ENCODE measurements at regions not wholly inside any gene's neighbourhood (a gene's known extent, or its start where the extent isn't known, plus 50 kb on each side); places are given as distances from the start of the nearest gene placed in this dataset.

DNA sequence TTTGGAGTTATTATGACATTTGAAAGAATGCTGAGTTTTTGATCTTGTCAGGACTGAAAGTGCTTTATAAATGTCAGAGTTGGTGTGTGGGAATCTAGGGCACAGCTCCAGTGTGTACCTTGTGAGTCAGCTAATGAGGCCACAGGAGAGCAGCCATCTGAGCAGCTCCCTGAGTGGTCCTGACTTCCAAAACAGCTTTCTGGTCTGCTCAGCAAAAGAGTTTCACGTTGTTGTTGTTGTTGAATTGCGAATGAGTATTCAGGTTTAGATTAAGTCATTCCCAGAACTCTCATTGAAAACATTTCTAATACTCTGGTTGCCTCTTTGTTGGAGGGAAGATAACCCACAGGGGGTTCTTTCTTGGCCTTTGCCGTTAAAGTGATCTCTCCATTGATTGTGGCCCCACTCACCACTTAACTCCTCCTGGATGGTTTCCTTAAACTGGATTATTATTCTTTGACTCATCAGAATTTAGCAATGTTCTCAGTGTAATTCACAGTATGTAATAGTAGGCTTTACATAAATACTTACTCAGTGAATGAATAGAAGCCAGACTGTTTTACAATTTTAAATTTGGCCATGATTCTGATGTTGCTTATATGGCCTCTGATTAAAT, 125.1 kb upstream of the SGCD start:
- H3K36me3 ChIP-seq (ENCODE audit: control insufficient read depth, insufficient read depth, low read length): no peaks in the 10 kb centered on the region
- dilution Hi-C loops (cut with HindIII; ENCODE audit: low sequenced_read_pairs, unreplicated experiment) (no loop called here), intact Hi-C loops (cut with micrococcal nuclease) (loop anchor here (5.0 to 10.0 kb wide), 2 partner anchors 113 to 260 kb away; no protein-coding TSS in a partner anchor), in situ Hi-C loops (cut with MboI; ENCODE audit: low sequenced_read_pairs) (no loop called here)
- peak overlapping the region; percentile 85 for H2BK5ac ChIP-seq (ENCODE audit: low read depth, low read length, poor library complexity, severe bottlenecking)
- H3K27ac ChIP-seq (ENCODE audit: insufficient read depth, low read length): peak overlapping the region; percentile 85
- DNase-seq (peak; percentile 83), ATAC-seq (ENCODE audit: low read depth) (peak; percentile 97)
- POLR2A ChIA-PET (ENCODE audit: unreplicated experiment): interaction anchor here (0.6 kb wide), 1 partner anchor 1310 kb away, joined by 4 read pairs; no protein-coding TSS in a partner anchor
- no peak overlapping the region; the same call in 1 of the 2 replicates for H3K4me3 ChIP-seq (ENCODE audit: insufficient read depth, low read depth, low read length)
- no peaks in the 10 kb centered on the region for H3K79me1 ChIP-seq (ENCODE audit: low read depth in 1 of 2, low read length in 2 of 2)
- no peak overlapping the region for H2AK5ac ChIP-seq (ENCODE audit: low read depth, low read length)
- H2BK15ac ChIP-seq (ENCODE audit: low read depth, low read length): no peak overlapping the region; the same call in 2 of the 3 replicates
- peak overlapping the region; percentile 54; the same call in 1 of the 2 replicates for H3K4ac ChIP-seq (ENCODE audit: low read depth, low read length)
- H3K9ac ChIP-seq (ENCODE audit: low read depth, low read length): peak overlapping the region; percentile 8; the same call in 1 of the 2 replicates
- H3K23ac ChIP-seq (ENCODE audit: low read depth, low read length): peak overlapping the region; percentile 21; the same call in 1 of the 2 replicates
- peaks cover 3% of the 10 kb centered on the region; the same call in 1 of the 2 replicates for H3K9me1 ChIP-seq (ENCODE audit: insufficient read depth, low read length)
- CTCF ChIA-PET: interaction anchor here (0.6 kb wide), 1 partner anchor 469 kb away, joined by 5 read pairs; no protein-coding TSS in a partner anchor
- H4K20me1 ChIP-seq (ENCODE audit: insufficient read depth, low read length): no peaks in the 10 kb centered on the region
- no peak overlapping the region; the same call in 1 of the 2 replicates for H3K56ac ChIP-seq (ENCODE audit: extremely low read depth, insufficient read depth, low read length)
- H3K18ac ChIP-seq (ENCODE audit: low read depth, low read length): peak overlapping the region; percentile 82
- peak overlapping the region; percentile 4 to 23; a peak in 1 of 4 replicates for H4K8ac ChIP-seq (ENCODE audit: low read depth in 2 of 2, low read length in 2 of 2)
- peak overlapping the region; percentile 79 for H3K4me2 ChIP-seq (ENCODE audit: low read depth, low read length)
- WGBS, 2 experiments (ENCODE audit: extremely low coverage in 2 of 2, insufficient read length in 1 of 2): no CpG with 5 or more reads among the region's 3 CpGs
- no peak overlapping the region for H2AFZ ChIP-seq (replicated peaks; ENCODE audit: low read length, poor library complexity)
- no peaks in the 10 kb centered on the region for H3K27me3 ChIP-seq (ENCODE audit: control insufficient read depth, insufficient read depth, low read length)
- peak overlapping the region; percentile 74 for H2BK120ac ChIP-seq (ENCODE audit: low read depth, low read length)
- H2AK9ac ChIP-seq (replicated peaks; ENCODE audit: low read depth, low read length, poor library complexity): no peak overlapping the region
- H3K9me3 ChIP-seq (ENCODE audit: control insufficient read depth, insufficient read depth, low read length): no peaks in the 10 kb centered on the region
- H4K5ac ChIP-seq (ENCODE audit: low read depth, low read length): peak overlapping the region; percentile 71
- peak overlapping the region; percentile 89 for H2BK20ac ChIP-seq (ENCODE audit: low read depth, low read length)
- peaks cover 7% of the 10 kb centered on the region for H3K4me1 ChIP-seq (ENCODE audit: control insufficient read depth, insufficient read depth, low read length)
- no peak overlapping the region for H3K14ac ChIP-seq (replicated peaks; ENCODE audit: low read depth, low read length)
- H4K91ac ChIP-seq (ENCODE audit: insufficient read depth, low read depth, low read length): peak overlapping the region; percentile 78
- no TSS peak for BruUV-seq (replicated peaks)
- TF ChIP-seq, protein P1, sequence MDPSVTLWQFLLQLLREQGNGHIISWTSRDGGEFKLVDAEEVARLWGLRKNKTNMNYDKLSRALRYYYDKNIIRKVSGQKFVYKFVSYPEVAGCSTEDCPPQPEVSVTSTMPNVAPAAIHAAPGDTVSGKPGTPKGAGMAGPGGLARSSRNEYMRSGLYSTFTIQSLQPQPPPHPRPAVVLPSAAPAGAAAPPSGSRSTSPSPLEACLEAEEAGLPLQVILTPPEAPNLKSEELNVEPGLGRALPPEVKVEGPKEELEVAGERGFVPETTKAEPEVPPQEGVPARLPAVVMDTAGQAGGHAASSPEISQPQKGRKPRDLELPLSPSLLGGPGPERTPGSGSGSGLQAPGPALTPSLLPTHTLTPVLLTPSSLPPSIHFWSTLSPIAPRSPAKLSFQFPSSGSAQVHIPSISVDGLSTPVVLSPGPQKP (IDR thresholded peaks at IDR 0.05; ENCODE audit: borderline replicate concordance, low read depth, low read length): no peak
- no peak for TF ChIP-seq RAD21 (IDR thresholded peaks at IDR 0.05; ENCODE audit: low read length)
- TF ChIP-seq MXI1 (IDR thresholded peaks at IDR 0.05; ENCODE audit: borderline replicate concordance, low read depth, low read length): no peak
- TF ChIP-seq BHLHE40 (IDR thresholded peaks at IDR 0.05; ENCODE audit: low read depth, low read length): no peak
- TF ChIP-seq NFE2L2 (IDR thresholded peaks at IDR 0.05; ENCODE audit: low read depth, low read length): no peak
- no peak for TF ChIP-seq POLR2A (IDR thresholded peaks at IDR 0.05; ENCODE audit: low read depth, low read length)
- TF ChIP-seq FOS (IDR thresholded peaks at IDR 0.05; ENCODE audit: low read depth, low read length): no peak
- TF ChIP-seq, protein P2, sequence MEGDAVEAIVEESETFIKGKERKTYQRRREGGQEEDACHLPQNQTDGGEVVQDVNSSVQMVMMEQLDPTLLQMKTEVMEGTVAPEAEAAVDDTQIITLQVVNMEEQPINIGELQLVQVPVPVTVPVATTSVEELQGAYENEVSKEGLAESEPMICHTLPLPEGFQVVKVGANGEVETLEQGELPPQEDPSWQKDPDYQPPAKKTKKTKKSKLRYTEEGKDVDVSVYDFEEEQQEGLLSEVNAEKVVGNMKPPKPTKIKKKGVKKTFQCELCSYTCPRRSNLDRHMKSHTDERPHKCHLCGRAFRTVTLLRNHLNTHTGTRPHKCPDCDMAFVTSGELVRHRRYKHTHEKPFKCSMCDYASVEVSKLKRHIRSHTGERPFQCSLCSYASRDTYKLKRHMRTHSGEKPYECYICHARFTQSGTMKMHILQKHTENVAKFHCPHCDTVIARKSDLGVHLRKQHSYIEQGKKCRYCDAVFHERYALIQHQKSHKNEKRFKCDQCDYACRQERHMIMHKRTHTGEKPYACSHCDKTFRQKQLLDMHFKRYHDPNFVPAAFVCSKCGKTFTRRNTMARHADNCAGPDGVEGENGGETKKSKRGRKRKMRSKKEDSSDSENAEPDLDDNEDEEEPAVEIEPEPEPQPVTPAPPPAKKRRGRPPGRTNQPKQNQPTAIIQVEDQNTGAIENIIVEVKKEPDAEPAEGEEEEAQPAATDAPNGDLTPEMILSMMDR (conservative IDR thresholded peaks at IDR 0.05; ENCODE audit: low read depth, low read length): no peak
- peak; percentile 86 for TF ChIP-seq CEBPB (IDR thresholded peaks at IDR 0.05; ENCODE audit: low read depth, low read length)
- TF ChIP-seq CHD1 (IDR thresholded peaks at IDR 0.05; ENCODE audit: low read depth, low read length): no peak
- no peak for TF ChIP-seq SMC3 (IDR thresholded peaks at IDR 0.05; ENCODE audit: low read depth, low read length)
- no peak for TF ChIP-seq RFX5 (IDR thresholded peaks at IDR 0.05; ENCODE audit: low read depth, low read length)
- TF ChIP-seq, protein P3, sequence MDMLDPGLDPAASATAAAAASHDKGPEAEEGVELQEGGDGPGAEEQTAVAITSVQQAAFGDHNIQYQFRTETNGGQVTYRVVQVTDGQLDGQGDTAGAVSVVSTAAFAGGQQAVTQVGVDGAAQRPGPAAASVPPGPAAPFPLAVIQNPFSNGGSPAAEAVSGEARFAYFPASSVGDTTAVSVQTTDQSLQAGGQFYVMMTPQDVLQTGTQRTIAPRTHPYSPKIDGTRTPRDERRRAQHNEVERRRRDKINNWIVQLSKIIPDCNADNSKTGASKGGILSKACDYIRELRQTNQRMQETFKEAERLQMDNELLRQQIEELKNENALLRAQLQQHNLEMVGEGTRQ (IDR thresholded peaks at IDR 0.05; ENCODE audit: low read depth, low read length): no peak
- peak; percentile 6 for TF ChIP-seq RCOR1 (IDR thresholded peaks at IDR 0.05; ENCODE audit: insufficient replicate concordance, low read length)
- TF ChIP-seq MAZ (IDR thresholded peaks at IDR 0.05; ENCODE audit: borderline replicate concordance, low read depth, low read length): no peak
